ENCODE measurements at regions not wholly inside any gene's neighbourhood (a gene's known extent, or its start where the extent isn't known, plus 50 kb on each side); places are given as distances from the start of the nearest gene placed in this dataset.

DNA sequence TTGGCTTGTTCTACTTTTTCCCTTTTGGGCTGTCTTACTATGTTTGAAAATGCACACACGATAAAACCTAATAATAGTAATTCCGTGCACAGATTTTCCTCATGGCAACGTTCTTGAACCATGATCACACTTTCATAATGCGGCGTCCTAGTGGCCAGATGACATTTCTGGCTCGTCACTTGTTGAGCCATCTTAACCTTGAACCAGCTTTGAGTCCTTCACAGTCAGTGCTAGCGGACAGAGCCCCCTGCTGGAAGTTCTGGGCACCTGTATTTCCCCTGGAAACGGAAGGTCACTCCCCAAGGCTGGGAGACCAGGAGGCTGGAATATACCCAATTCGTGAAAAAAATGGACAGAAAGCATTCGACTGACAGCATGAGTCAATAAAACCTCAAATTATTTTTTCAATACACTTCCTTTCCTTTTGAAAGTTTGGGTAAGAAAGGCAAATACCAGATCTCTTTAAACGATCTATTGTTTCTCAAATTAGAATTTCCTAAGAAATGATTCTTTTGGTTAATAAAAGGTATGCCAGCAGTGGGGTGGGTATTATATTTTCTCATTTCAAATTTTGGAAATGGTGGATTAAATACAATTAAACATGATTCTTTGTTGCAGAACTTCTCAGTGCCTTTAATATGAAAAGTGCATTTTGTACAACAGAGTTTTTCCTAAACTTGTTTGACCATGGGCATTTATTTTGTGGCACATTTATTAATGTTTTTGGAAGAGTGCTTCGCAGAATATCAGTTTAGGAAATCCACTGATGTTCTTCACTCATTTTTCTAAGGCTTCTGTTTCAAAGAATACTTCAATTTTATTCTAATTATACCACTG lies 542.3 kb downstream of the QKI start:
- Histone ChIP-seq H3K9me3 (no peaks in the 10 kb centered on the region), H3K36me3 (no peaks in the 10 kb centered on the region), H3K4me1 (no peaks in the 10 kb centered on the region), H3K4me3 (no peak overlapping the region), H3K27ac (no peak overlapping the region), H3K27me3 (peaks cover 0 to 4% of the 10 kb centered on the region in 2 donors)
- peak in 3 of 4 donors; percentile 49 to 81 (median 75) for DNase-seq
- TF ChIP-seq, protein P1, sequence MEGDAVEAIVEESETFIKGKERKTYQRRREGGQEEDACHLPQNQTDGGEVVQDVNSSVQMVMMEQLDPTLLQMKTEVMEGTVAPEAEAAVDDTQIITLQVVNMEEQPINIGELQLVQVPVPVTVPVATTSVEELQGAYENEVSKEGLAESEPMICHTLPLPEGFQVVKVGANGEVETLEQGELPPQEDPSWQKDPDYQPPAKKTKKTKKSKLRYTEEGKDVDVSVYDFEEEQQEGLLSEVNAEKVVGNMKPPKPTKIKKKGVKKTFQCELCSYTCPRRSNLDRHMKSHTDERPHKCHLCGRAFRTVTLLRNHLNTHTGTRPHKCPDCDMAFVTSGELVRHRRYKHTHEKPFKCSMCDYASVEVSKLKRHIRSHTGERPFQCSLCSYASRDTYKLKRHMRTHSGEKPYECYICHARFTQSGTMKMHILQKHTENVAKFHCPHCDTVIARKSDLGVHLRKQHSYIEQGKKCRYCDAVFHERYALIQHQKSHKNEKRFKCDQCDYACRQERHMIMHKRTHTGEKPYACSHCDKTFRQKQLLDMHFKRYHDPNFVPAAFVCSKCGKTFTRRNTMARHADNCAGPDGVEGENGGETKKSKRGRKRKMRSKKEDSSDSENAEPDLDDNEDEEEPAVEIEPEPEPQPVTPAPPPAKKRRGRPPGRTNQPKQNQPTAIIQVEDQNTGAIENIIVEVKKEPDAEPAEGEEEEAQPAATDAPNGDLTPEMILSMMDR (IDR thresholded peaks at IDR 0.05): peak; percentile 79 to 85
- intact Hi-C loops (cut with DNase I): no loop called here
- peak; percentile 97 for ATAC-seq

- no peak for DNase-seq
- intact Hi-C loops (cut with DNase I): no loop called here
- Histone ChIP-seq H3K27ac (no peak overlapping the region), H3K4me3 (no peak overlapping the region), H3K9me3 (no peaks in the 10 kb centered on the region), H3K4me1 (no peaks in the 10 kb centered on the region), H3K36me3 (no peaks in the 10 kb centered on the region), H3K27me3 (peaks cover 0 to 4% of the 10 kb centered on the region in 2 donors)
- TF ChIP-seq, protein P1 (IDR thresholded peaks at IDR 0.05): no peak
- peak; percentile 17 for ATAC-seq
Observed at GRCh38 chr6:163955756-163956155, 541.2 kb downstream of the QKI start.

GRCh38 chr6:163955096-163955495 lies 540.6 kb downstream of the QKI start:
- H3K27ac ChIP-seq: no peak overlapping the region
- TF ChIP-seq, protein P1 (IDR thresholded peaks at IDR 0.05): no peak
- no peaks in the 10 kb centered on the region for H3K36me3 ChIP-seq
- H3K9me3 ChIP-seq: no peaks in the 10 kb centered on the region
- no peaks in the 10 kb centered on the region for H3K4me1 ChIP-seq
- ATAC-seq: peak; percentile 6
- DNase-seq: no peak
- H3K27me3 ChIP-seq: peaks cover 0 to 4% of the 10 kb centered on the region in 2 donors
- intact Hi-C loops (cut with DNase I): no loop called here
- no peak overlapping the region for H3K4me3 ChIP-seq

DNA sequence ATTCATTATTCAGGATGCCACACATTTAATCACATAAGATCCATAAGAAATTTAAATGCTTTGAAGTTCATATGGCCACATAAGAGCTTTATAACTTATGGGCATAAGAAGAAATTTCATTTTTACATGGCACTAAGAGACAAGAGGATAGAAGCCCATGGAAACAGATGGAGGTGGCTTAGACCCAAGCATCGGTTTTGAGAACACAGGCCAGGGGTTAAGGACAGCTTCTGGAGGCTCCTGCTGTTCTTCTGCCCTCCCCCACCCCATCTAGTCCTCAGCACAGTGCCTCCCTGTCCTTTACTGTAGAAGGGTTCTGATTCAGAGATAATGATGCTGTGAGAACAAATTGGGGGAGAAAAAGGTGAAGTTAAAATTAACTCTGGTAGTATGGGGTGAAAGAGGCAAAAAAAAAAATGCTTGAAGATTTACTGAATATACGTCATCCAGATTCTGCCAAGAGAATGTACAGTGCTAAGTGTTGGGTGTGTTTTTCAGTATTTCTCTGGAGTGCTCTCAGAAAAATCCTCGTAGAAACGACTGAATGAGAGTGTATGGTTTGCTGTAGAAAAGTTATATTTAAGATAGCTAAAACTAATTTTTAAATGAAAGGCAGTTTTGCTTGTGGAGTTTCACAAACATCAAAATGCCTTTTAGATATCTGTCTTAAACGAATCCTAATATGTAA lies 539.7 kb downstream of the QKI start:
- intact Hi-C loops (cut with DNase I): no loop called here
- DNase-seq (peak in 1 of 4 donors; percentile 35), ATAC-seq (peak; percentile 43)
- H3K27ac ChIP-seq: no peak overlapping the region
- TF ChIP-seq, protein P1 (IDR thresholded peaks at IDR 0.05): no peak
- peaks cover 0 to 4% of the 10 kb centered on the region in 2 donors for H3K27me3 ChIP-seq
- no peaks in the 10 kb centered on the region for H3K36me3 ChIP-seq
- no peaks in the 10 kb centered on the region for H3K9me3 ChIP-seq
- H3K4me1 ChIP-seq: no peaks in the 10 kb centered on the region
- H3K4me3 ChIP-seq: no peak overlapping the region

DNA sequence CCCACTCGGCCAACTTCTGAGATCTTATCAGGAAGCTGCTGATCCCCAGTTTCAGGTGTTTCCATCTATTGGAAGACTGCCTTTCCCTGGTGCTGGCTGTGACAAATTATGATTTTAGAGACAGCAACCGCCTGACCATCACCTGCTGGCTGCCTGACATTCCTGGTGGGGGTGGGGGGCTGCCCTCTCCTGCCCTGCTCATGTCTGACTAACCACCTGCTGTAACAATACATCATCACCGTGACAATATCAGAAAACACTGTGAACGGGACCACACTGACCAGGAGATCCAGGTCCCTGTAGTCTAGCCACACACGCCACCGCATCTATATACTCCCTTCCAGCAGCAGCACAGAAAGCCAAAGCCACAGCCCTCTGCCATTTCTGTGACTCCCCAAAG lies 537.5 kb downstream of the QKI start:
- no peak for DNase-seq
- H3K4me1 ChIP-seq: no peaks in the 10 kb centered on the region

More for the DNA sequence above, 537.5 kb downstream of the QKI start:
- intact Hi-C loops (cut with DNase I): no loop called here
- H3K9me3 ChIP-seq: no peaks in the 10 kb centered on the region
- TF ChIP-seq, protein P1 (IDR thresholded peaks at IDR 0.05): no peak
- H3K4me3 ChIP-seq: no peak overlapping the region
- peaks cover 0 to 4% of the 10 kb centered on the region in 2 donors for H3K27me3 ChIP-seq
- no peak for ATAC-seq
- H3K36me3 ChIP-seq: no peaks in the 10 kb centered on the region
- no peak overlapping the region for H3K27ac ChIP-seq
